GM19099 (cell line): ENCODE measurements at regions not wholly inside any gene's neighbourhood (a gene's known extent, or its start where the extent isn't known, plus 50 kb on each side); places are given as distances from the start of the nearest gene placed in this dataset.

Source experiments
- POLR2A ChIP-seq: IDR thresholded peaks from 3 replicates; pipeline ENCODE4 v1.6.1; 2011; ENCODE audit warnings: low read depth; ENCODE audit not compliant: insufficient read length; ENCODE audit errors: extremely low read depth

DNA sequence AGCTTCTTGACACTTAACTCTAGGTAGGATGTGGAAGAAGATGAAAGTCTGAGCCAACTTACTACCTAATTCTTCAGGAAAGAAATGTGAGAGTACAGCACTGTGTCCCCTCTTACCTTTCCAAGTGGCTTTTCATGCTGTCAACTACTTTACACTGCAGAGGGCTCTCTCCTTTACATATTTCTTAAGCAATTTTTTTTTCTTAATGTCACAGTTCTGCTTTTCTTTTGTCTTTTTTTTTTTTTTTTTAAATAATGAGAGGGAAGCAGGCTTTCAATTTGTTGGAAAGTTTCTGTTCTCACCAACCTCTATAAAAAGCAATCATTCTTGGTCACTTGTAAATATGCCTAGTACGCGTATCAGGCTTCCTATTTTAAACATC is 212.7 kb upstream of the MIR17HG start:
- TF ChIP-seq POLR2A = no peak

GRCh38 chr13:91135376-91135775 is 212.1 kb upstream of the MIR17HG start:
- TF ChIP-seq POLR2A = no peak

- TF ChIP-seq POLR2A = no peak
Measured at GRCh38 chr13:91135968-91136367, 211.5 kb upstream of the MIR17HG start.

DNA sequence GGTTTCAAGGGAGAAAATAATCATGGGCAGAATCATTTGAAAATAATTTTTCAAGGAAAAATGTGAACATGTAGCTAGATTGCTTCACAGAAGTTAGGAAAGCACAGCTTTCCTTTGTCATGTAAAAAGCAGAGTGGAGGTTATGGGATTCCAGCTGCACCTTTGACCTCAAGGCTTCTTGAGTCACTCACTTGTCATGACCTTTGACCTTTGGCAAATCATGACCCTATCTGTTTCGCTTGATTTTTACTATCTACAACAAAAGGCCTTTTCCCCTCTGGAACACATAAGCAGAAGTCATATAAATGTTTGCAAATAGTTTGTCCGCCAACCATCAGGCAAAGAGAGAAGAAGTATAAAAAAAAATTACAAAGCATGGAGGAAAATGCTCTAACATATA is 210.7 kb upstream of the MIR17HG start:
- no peak for TF ChIP-seq POLR2A

GRCh38 chr13:91139232-91139631 is 208.3 kb upstream of the MIR17HG start:
- no peak for TF ChIP-seq POLR2A

- TF ChIP-seq POLR2A = no peak
Measured at GRCh38 chr13:91141543-91142061, 205.9 kb upstream of the MIR17HG start.

GRCh38 chr13:91142572-91142971 is 204.9 kb upstream of the MIR17HG start:
- TF ChIP-seq POLR2A = no peak

- TF ChIP-seq POLR2A = no peak
Measured at GRCh38 chr13:91144054-91144453, 203.4 kb upstream of the MIR17HG start.

DNA sequence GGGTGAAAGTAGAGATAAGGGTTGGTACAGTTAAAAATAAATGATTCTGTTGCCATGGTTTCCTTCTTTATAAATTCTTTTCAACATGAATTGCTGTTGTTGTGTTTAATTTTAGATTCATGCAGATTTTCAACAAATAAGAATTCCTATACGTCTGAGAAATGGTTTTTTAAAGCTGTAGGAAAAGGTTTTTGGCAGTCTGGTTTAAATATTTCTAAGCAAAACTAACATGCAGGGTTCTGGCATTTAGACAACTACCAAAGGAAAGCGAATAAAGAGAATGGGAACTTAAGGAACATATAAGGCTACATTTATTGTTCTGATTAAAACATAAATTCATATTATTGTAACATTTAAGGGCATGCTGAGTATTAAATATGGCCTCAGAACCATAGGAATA is 203.0 kb upstream of the MIR17HG start:
- no peak for TF ChIP-seq POLR2A

DNA sequence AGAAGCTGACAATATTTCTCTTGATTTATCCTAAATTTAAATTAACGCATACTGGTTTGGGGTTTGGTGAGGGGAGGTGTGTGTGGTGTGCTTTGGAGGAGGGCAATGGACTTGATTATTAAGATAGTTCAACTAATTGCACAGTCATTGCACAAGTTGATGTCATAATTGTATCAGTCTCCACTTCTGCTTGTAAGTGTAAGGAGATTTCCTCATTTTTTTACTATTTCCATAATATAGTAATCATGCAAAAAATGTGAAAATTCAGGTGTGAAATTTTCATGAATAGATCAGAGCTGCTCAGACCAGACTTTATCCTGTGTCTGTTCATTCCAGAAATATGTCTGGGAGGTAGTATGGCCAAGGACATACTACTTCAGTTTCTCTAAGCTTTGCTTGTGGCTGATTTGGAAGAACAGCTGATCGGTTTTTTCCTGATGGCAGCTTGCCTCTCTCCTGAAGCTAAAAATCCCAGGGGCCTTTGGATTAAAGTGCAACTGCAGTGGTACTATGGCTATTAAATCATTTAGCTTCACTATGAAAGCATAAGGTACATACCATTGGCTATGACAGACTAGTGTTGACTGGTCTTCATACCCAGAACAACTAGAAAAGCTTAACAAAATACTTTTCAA is 201.8 kb upstream of the MIR17HG start:
- TF ChIP-seq POLR2A = no peak

DNA sequence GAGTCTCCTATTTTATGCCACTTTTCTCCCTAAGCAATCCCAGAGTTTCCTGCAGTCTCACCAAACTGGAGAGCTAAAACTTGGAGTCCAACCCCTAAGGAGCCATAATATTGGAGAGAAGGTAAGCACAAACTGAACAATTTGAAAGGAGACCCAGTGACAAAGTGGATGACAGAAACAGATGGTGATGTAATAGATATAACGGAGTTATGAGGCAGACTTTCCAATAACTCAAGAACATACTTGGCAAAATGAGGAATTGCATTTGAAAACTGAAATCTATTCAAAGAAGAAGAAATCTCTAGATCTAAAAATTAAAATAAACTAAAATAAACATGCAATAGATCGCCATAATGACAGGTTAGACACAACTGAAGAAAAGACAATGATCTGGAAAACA is 200.9 kb upstream of the MIR17HG start:
- no peak for TF ChIP-seq POLR2A

DNA sequence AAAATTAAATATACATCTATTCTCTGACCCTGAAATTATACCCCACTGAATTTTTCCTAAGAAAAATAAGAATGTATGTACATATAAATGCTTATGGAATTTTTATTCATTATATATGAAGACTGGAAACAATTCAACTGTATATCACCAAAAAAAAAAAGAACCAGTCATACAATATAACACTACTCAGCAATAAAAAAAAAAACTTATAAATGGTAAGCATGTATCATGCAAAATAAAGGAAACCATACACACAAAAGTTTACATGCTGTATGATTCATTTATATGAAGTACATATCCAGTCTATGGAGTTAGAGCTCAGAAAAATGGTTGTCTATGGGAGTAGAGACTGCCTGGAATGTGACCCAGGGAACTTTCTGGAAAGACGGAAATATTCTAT is 199.4 kb upstream of the MIR17HG start:
- no peak for TF ChIP-seq POLR2A

- no peak for TF ChIP-seq POLR2A
Measured at GRCh38 chr13:91151921-91152320, 195.6 kb upstream of the MIR17HG start.

DNA sequence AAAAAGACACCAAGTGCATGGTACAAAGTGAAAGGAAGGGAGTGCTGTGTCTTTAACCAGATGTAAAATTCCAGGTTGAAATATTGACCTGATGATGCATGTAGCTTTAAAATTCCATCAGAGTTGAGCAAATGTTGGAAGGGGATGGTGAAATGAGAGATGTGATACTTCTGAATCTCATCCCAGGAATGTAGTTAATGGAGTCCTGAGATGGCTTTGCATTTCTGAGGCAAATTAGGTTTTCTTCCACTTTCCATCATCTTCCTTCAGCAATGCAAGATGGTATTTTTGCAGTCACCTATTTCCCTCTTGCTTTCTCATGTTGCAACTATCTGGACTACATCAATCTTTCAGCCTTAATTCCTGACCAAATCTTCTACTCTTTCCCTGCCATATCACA is 194.1 kb upstream of the MIR17HG start:
- TF ChIP-seq POLR2A = no peak

DNA sequence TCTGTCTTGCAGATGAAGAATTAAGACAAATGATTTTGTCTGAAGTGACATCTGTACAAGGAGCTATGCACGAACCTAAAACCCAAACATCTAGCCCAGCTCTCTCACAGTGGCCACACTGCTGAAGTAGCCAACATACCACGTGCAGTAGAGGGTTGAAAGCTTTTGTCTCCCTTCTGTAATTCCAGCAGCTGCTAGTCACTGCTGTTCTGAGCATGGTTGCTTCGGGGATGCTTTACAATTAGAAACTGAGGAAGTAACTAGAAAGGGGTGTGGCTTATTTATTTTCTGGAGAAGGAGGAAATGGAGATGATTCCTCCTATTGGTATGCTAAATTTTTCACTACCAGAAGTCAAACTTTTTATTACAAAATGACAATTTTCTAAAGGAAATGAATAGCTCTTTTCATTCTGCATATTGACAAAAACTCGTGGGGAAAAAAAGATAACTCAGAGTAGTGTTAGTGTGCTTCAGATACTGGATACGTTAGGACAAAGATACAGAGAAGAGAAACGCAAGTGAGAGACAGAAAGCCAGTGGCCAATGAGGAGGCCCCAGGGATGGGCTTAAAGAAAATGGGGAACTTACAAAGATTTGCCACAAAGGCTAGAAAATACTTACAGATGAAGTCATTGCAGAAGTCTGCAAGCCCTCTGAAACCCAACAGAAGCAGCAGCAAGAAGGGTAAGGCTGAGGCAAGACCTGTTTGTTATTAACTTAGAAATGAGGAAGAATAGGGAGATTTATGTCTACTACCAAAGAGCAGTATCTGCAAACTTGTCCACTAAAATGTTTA is 192.7 kb upstream of the MIR17HG start:
- peak; percentile 6 for TF ChIP-seq POLR2A

DNA sequence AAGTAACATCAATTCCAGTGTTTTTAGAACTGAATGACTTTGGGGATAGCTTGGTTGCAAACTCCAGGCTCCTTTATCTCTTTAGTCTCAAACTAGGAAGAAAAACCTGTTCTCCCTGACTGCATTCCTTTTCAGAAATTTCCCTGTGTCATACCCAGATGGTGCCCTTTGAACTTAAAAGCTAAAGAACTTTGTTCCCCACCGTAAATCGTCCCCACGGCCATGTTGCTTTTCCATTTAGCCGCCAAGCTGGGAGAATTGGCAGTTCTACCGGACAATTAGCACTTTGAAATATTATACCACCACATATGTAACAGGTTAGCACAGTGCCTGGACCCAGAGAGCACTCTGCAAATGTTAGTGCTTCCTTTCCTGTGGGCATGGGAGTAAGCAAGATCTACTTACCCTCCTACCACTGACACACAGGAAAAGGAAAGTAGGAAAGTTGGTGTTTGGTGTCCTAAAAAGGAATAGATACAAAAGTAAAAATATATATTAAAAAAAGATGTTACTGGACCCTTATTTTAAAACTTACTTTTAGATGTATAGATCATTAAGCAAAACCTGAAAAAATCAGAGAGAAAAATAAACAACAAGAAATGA is 191.9 kb upstream of the MIR17HG start:
- TF ChIP-seq POLR2A = no peak

DNA sequence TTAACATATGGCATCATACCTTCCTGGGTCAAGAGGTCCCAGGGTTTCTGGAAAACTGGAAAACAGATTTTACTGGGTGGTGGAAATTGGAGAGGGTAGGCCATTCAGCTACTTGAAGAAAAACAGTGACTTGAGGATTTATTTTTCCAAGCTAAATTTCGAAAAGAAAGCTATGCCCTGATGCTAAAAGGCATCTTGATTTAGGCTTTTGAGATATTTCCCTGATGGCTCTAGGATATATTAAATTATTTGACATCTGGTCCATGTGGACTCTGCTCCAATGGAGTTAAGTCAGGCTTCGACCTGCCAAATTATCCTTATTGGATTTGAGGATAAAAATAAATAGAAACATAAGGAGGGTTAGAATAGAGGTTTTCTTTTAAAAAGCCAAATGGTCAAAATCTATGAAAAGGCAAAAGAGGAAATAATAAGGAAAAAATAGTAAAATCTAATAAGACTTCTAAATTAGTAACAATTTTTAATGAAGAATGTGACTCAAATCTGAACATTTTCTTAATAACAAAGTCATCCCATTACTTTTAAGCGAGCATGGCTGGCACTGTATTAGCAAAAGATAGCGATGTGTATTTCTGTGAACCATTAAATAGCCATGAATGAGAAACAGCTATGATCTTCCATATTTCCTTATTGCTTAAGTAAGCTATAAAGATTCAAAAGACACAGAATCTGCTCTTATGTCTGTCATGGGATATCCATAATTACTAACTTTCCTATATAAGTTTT is 190.0 kb upstream of the MIR17HG start:
- no peak for TF ChIP-seq POLR2A
